D721Med (cell line): ENCODE measurements at regions not wholly inside any gene's neighbourhood (a gene's known extent, or its start where the extent isn't known, plus 50 kb on each side); places are given as distances from the start of the nearest gene placed in this dataset.
A peak's percentile ranks its signal among the peaks of the same experiment; 100 is the strongest.

Experiments
- DNase-seq: peaks from one replicate; pipeline ENCODE4 v3.0.0; 2011; ENCODE audit warnings: low spot score; ENCODE audit not compliant: insufficient read length
- FAIRE-seq: peaks from 2 replicates; lab custom pipeline; 2011; peaks lifted over from hg19 to GRCh38; lab: Jason Lieb, UNC
- CTCF ChIP-seq: IDR thresholded peaks from 2 replicates; pipeline ENCODE4 v1.5.1; 2012; ENCODE audit warnings: mild to moderate bottlenecking, control low read depth; ENCODE audit not compliant: insufficient read depth; ENCODE audit errors: missing control alignments

GRCh38 chr4:81876106-81876505, 404.4 kb upstream of the RASGEF1B start:
- DNase-seq (no peak), FAIRE-seq (peak; percentile 21)
- no peak for TF ChIP-seq CTCF

- FAIRE-seq (no peak), DNase-seq (no peak)
- no peak for TF ChIP-seq CTCF
These were observed 403.2 kb upstream of the RASGEF1B start for GRCh38 chr4:81874661-81875515.

GRCh38 chr4:81870275-81870674, 398.6 kb upstream of the RASGEF1B start:
- no peak for FAIRE-seq

GRCh38 chr4:81860111-81860510, 388.4 kb upstream of the RASGEF1B start:
- no peak for DNase-seq
- no peak for FAIRE-seq
- no peak for TF ChIP-seq CTCF

More at GRCh38 chr4:81870275-81870674, 398.6 kb upstream of the RASGEF1B start:
- DNase-seq: no peak
- TF ChIP-seq CTCF: no peak

- DNase-seq (no peak), FAIRE-seq (no peak)
- TF ChIP-seq CTCF: no peak
These were observed 382.7 kb upstream of the RASGEF1B start for GRCh38 chr4:81854406-81854805.

- DNase-seq (no peak), FAIRE-seq (no peak)
- TF ChIP-seq CTCF: no peak
These were observed 380.5 kb upstream of the RASGEF1B start for GRCh38 chr4:81852031-81852715.

GRCh38 chr4:81850701-81851100, 379.0 kb upstream of the RASGEF1B start:
- FAIRE-seq (no peak), DNase-seq (no peak)
- no peak for TF ChIP-seq CTCF
